ENCODE measurements at regions not wholly inside any gene's neighbourhood (a gene's known extent, or its start where the extent isn't known, plus 50 kb on each side); places are given as distances from the start of the nearest gene placed in this dataset.
A peak's percentile ranks its signal among the peaks of the same experiment; 100 is the strongest.

DNA sequence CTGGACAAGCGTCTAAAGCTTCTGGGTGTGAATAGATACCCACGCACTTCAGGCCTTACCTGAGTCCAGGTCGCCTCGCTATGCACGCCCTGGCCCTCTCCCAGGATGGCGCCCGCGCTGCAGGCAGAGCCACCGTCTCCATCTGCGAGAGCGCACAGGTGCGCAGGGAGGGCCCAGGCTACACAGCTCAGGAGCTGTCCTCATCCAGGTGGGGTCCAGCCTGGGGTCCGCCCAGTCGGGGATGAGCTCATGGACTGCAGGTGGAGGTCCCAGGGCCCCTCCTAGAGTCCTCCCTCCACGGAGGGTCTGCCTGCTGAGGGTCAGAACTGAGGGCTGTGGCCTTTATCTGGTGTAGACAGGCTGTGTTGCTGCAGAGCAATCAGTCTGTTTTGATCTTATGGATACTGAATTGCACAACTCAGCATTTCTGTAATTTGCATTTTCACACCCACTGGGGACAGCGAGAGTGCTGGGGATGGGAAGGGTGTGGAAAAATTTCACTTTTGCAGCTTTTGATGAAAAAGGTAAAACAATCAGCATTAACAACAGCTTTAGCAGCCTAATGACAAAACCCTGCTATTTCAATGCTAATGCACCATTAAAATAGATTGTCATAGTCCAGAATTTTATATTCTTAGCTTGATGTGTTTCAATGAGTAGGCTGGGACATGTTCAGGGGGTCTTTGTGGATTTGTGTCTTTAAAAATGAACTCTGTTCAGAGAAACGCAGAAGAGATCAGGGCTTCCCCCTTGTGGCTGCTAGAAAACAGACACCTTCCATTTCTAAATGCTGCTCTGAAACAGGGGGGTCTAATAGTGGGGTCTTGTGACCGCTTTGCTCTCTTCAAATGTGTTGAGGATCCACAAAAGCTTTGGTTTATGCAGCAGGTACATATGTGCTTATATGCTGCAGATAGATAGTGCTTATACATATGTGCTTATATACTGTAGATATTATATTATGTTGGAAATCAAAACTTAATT lies 77.8 kb upstream of the PHACTR3 start:
- TF ChIP-seq, protein P1, sequence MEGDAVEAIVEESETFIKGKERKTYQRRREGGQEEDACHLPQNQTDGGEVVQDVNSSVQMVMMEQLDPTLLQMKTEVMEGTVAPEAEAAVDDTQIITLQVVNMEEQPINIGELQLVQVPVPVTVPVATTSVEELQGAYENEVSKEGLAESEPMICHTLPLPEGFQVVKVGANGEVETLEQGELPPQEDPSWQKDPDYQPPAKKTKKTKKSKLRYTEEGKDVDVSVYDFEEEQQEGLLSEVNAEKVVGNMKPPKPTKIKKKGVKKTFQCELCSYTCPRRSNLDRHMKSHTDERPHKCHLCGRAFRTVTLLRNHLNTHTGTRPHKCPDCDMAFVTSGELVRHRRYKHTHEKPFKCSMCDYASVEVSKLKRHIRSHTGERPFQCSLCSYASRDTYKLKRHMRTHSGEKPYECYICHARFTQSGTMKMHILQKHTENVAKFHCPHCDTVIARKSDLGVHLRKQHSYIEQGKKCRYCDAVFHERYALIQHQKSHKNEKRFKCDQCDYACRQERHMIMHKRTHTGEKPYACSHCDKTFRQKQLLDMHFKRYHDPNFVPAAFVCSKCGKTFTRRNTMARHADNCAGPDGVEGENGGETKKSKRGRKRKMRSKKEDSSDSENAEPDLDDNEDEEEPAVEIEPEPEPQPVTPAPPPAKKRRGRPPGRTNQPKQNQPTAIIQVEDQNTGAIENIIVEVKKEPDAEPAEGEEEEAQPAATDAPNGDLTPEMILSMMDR (IDR thresholded peaks at IDR 0.05; ENCODE audit: extremely low read depth in 1 of 2, insufficient read depth in 1 of 2, low read depth in 1 of 2, low read length in 2 of 2), result peak; percentile 15 to 33
- TF ChIP-seq EZH2 (IDR thresholded peaks at IDR 0.05; ENCODE audit: borderline replicate concordance, low read depth, low read length, severe bottlenecking) (no peak), POLR2AphosphoS5 (IDR thresholded peaks at IDR 0.05; ENCODE audit: insufficient read depth, low read depth, low read length) (no peak), POLR2A (IDR thresholded peaks at IDR 0.05; ENCODE audit: low read depth, low read length) (no peak), MYC (IDR thresholded peaks at IDR 0.05; ENCODE audit: low read depth, low read length) (no peak), GATA2 (IDR thresholded peaks at IDR 0.05; ENCODE audit: insufficient read depth, insufficient read length, low read depth, low read length) (no peak)
- TF ChIP-seq, protein P2, sequence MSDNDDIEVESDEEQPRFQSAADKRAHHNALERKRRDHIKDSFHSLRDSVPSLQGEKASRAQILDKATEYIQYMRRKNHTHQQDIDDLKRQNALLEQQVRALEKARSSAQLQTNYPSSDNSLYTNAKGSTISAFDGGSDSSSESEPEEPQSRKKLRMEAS (IDR thresholded peaks at IDR 0.05; ENCODE audit: insufficient read depth, insufficient read length), result no peak

All from endothelial cell of umbilical vein (primary cell).